ENCODE measurements at regions not wholly inside any gene's neighbourhood (a gene's known extent, or its start where the extent isn't known, plus 50 kb on each side); places are given as distances from the start of the nearest gene placed in this dataset.

GRCh38 chr11:16512198-16512898 is 156.0 kb upstream of the SOX6 start:
- TF ChIP-seq CTCF (conservative IDR thresholded peaks at IDR 0.05) (no peak), EZH2 (IDR thresholded peaks at IDR 0.05; ENCODE audit: low read depth) (no peak)
